Left colon (tissue), 2 donors: ENCODE measurements at regions not wholly inside any gene's neighbourhood (a gene's known extent, or its start where the extent isn't known, plus 50 kb on each side); places are given as distances from the start of the nearest gene placed in this dataset.
A peak's percentile ranks its signal among the peaks of the same experiment; 100 is the strongest.
"Not testable (repeated sequence)": the region's sequence is repeated elsewhere in the genome, so short reads cannot be mapped to it uniquely, and the experiment has no call there.

Source experiments
- ATAC-seq: fragments of 200-7000 bp; cut with Tn5 transposase; one replicate; pipeline ENCODE4 v1.9.1; 2020; ENCODE audit warnings: mild to moderate bottlenecking, moderate library complexity
- DNase-seq, 2 donors: peaks; one replicate each; pipeline ENCODE4 v3.0.0-alpha.2; 2020
- intact Hi-C, 2 donors: fragments of 100-400 bp; cut with DNase I in 1 of 2; cut with micrococcal nuclease in 1 of 2; formaldehyde crosslinking; loops; one replicate each; pipeline versions ENCODE4 v1.11.2 to v1.14.0; 2022; cut with DNase I, micrococcal nuclease
- donor health status: DM: no; HTN: no; CAD: no.
- donor health status: DM: yes; HTN: yes; CAD: no.

DNA sequence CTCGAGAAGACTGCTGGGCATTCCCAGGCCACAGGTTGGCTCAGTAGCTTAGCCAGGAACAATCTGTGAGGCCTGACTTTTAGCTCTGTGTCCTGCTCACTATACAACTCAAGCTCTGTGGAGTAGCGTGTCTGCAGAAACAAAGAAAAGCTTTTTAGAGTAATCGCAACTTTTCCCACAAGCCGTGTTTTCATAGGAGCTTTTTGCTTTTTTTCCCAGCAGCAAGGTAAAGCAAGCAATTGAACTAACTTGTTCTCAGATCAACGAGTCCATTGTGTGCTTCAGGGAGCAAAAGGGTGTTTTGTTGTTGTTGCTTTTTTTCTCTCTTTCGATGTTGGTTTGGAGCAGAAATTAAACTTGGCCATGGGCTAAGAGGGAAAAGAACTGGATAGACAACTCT lies 97.3 kb upstream of the BCL2L14 start:
- intact Hi-C loops, result no loop called here
- no peak for DNase-seq
- no peak for ATAC-seq

- no peak for ATAC-seq
- intact Hi-C loops, result no loop called here
- no peak for DNase-seq
Measured at GRCh38 chr12:11976005-11976404, 94.7 kb upstream of the BCL2L14 start.

GRCh38 chr12:11978726-11979384 lies 91.9 kb upstream of the BCL2L14 start:
- intact Hi-C loops, result no loop called here
- no peak for DNase-seq
- ATAC-seq, result no peak

DNA sequence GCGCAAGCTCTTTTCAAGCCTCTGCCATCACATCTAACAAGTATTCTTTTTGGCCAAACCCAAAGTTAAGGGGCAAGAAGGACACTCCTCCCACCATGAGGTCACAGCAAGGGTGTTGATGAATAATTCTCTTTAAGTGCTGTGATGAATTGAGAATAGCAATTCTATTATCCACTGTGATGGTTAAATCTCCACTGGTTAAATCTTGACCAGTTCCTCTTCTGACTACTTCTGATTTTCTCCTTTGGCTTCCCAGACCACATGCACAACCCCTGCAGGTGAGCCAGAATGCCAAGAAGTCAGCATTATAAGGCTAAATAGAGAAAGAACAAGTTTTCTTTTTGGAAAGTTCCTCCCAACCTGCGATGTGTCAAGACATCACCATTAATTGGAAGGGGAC lies 90.6 kb upstream of the BCL2L14 start:
- no peak for ATAC-seq
- intact Hi-C loops, result no loop called here

GRCh38 chr12:11981121-11981733 lies 89.5 kb upstream of the BCL2L14 start:
- ATAC-seq, result no peak
- intact Hi-C loops, result no loop called here
- DNase-seq, result no peak

More for the DNA sequence above, 90.6 kb upstream of the BCL2L14 start:
- DNase-seq, result no peak

DNA sequence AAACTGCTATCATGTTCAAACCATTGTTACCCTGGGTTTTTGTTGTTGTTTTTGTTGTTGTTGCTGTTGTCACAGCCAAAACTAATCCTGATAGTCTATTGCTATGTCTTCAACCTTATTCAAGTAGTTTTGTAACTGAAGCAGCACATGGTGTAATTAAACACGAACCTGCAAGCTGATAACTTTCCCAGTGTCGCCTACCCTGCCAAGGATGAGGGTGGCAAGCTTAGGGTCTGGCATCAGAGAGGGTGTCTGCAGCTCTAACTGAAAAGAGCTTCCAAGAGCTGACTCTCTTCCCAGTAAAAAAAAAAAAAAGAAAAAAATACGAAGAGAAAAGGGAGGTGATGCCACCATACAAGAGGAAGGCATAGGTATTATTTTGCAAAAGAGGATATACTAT lies 86.3 kb upstream of the BCL2L14 start:
- intact Hi-C loops, result no loop called here
- ATAC-seq (no peak), DNase-seq (no peak)

DNA sequence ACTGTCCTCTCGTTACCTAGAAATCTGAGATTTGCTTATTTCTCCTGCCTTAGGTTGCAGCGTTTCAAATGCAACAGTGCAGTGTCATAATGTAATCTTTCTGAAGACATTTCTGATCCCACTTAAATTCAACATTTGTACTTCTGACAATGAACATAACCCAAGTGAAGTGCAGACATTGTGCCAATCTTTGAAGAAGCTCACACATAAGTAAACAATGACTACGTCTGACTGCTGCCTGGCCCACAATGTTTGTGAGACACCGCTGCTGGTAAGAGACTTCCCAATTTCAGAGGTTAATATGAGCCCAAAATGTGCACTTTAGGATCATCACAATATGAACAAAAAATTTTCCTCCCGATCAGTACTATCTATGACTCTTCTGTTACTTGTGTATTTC lies 84.6 kb upstream of the BCL2L14 start:
- intact Hi-C loops, result no loop called here
- no peak for ATAC-seq
- no peak for DNase-seq

DNA sequence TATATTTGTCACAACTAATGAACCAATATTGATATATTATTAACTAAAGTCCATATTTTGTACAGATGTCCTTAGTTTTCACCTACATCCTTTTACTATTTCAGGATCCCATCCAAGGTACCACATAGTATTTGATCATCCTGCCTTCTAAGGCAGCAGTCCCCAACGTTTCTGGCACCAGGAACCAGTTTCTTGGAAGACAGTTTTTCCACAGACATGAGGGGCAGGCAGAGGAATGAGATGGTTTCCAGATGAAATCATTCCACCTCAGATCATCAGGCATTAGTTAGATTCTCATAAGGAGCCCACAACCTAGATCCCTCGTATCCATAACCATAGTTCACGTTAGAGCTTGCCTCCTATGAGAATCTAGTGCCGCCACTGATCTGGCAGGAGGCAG lies 82.8 kb upstream of the BCL2L14 start:
- no peak for DNase-seq
- intact Hi-C loops, result no loop called here
- ATAC-seq, result no peak

DNA sequence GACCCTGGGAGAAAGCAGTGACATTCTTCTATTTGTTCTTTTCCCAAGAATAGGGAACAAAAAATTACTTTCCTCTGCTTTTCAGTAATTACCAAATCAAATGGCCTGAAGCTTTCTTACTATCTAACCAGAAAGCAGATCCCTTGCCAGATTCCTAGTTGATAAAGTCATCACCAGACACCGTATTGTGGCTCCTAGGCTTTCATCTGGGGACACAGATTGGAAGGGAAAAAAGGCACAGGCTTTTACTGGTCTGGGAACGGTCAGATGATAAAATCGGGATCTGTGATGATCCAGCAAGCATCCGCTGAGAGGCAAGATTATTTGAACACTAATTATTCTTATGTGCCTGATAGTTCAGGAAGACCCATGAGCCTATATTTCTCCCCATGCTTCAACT lies 79.1 kb upstream of the BCL2L14 start:
- intact Hi-C loops, result no loop called here
- ATAC-seq, result no peak
- no peak for DNase-seq

- DNase-seq (no peak), ATAC-seq (no peak)
- intact Hi-C loops, result no loop called here
Measured at GRCh38 chr12:11992515-11992914, 78.2 kb upstream of the BCL2L14 start.

- DNase-seq, ATAC-seq, intact Hi-C loops: not testable (repeated sequence)
Measured at GRCh38 chr12:11998307-11998943, 72.3 kb upstream of the BCL2L14 start.

GRCh38 chr12:11998944-11999315 lies 71.8 kb upstream of the BCL2L14 start:
- intact Hi-C loops, result no loop called here
- DNase-seq (no peak), ATAC-seq (no peak)

- DNase-seq, result no peak
- intact Hi-C loops, result no loop called here
- no peak for ATAC-seq
Measured at GRCh38 chr12:12003609-12004008, 67.1 kb upstream of the BCL2L14 start.

GRCh38 chr12:12004524-12004923 lies 66.2 kb upstream of the BCL2L14 start:
- ATAC-seq, result no peak

DNA sequence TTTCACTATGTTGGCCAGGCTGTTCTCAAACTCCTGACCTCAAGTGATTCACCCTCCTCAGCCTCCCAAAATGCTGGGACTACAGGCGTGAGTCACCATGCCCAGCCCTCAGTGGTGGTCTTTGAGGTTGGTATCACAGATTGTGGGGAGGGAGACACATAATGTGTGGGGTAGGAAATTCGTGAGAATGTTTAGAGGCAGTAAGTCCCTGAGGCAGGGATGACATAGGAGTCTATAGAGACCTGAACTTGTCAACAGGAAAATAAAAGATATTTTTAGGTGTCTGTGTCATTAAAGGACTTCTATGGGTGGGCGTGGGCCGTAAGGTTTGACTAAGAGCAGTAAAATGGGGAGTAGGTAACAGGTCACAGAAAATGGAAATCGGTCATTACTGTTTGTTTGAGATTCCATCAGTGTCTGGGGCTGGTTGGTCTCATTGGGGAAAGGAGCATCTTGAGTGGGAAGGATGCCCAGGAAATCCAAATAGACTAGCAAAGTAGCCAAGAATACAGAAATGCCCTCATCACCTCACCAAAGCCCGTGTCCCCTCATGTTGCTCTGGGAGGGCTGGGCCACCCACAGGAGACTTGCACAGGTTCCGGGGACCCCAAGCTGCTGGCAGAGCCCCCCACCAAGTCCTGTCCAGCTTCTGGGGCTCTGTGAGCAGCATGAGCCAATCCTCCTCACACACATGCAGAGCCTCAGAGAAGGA lies 63.6 kb upstream of the BCL2L14 start:
- DNase-seq, result no peak
- intact Hi-C loops, result no loop called here
- ATAC-seq, result no peak

More at GRCh38 chr12:12004524-12004923, 66.2 kb upstream of the BCL2L14 start:
- intact Hi-C loops, result no loop called here
- DNase-seq, result no peak

DNA sequence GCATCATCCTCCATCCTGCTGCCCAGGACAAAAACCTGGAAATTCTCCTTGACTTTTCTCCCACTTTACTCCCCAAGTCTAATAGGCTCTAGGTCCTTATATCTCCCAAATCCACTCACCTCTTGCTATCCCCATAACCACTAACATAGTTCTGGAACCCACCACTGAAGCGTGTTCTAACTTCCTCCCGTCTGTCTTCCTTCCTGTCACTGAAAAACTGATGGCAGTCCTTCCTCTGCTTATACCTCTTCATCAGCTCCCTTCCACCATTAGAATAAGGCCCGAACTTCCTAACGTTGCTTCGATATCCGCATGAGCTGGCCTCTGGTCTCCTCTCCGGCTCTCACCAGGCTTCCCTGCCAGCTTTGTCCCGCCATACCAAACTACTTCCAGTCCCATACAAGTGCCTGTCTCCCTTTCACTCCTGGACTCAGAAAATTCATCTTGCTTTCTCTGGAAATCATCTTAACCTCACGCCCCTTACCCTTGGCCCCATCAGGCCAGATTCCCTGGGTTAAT lies 63.0 kb upstream of the BCL2L14 start:
- no peak for DNase-seq
- intact Hi-C loops, result no loop called here
- ATAC-seq, result no peak

DNA sequence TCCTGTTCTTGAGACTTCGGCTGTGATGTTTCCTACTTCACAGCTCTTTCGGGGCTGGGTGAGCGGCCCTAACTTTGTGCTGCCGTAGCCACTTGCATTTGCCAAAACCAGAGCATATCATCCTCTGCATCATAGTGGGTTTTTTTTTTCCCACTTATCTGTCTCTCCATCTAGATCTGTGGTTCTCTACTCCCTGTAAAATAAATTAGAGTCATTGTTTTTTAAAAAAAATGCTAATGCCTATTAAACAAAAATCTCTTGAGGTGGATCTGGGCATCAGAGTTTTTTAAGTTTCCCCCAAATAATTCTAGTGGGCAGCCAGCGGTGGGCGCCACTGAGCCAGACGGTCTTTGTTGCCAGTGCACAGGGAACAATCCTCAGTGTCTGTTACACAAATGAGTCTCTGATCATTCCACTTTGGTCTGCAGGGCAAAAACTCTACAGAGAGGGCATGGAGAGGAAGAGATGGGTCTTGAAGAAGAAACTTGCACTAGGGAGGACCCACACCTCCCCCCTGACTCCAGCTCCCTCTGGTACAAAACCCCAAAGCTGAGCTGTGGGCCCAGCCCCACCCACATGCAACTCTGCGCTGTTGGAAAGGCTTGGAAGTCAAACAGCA lies 62.4 kb upstream of the BCL2L14 start:
- no peak for DNase-seq

DNA sequence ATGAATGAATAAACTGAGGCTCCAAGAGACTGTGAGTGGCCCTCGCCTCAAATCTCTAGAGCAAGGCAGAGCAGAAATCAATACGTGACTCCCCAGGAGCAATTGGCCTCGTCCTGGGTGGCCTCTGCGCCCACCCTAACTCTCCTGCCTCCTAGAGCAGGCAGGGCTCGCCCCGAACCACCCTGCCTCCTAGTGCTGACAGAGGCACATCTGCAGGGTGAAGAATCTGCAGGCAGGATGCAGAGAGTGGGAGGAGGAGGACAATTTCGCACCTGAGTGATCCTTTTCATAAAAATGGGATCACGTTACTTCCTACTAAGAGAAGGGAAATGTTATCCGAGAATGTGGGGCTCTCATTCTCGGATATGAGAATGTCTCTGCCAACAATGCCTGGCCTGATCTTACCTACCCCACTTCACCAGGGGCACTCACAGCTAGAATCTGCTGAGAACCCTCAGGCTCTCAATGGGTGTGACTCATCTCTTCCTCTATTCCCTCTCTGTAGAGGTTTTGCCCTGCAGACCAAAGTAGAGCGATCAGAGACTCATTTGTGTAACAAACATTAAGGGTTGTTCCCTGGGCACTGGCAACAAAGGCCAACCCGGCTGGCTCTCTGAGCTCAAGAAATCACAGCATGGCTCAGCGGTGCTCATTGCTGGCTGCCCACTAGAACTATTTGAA lies 61.7 kb upstream of the BCL2L14 start:
- ATAC-seq, result peak; percentile 68
- no peak for DNase-seq
- intact Hi-C loops, result no loop called here

More for the DNA sequence above, 62.4 kb upstream of the BCL2L14 start:
- intact Hi-C loops, result no loop called here
- ATAC-seq, result no peak
